Loucy (cell line): ENCODE measurements at regions not wholly inside any gene's neighbourhood (a gene's known extent, or its start where the extent isn't known, plus 50 kb on each side); places are given as distances from the start of the nearest gene placed in this dataset.

Experiments
- CTCF ChIP-seq: fragments of 200-600 bp; sonication (generic); conservative IDR thresholded peaks from 2 replicates; pipeline ENCODE4 v1.5.1; 2014; ENCODE audit warnings: mild to moderate bottlenecking, antibody characterized with exemption, low read length
- EZH2phosphoT487 ChIP-seq: fragments of 200-600 bp; IDR thresholded peaks from 2 replicates; pipeline ENCODE4 v1.6.1; 2018; ENCODE audit warnings: antibody characterized with exemption, mild to moderate bottlenecking, moderate library complexity, borderline replicate concordance

GRCh38 chr2:161571051-161571429, 53.2 kb upstream of the SLC4A10 start:
- no peak for TF ChIP-seq CTCF
- no peak for TF ChIP-seq EZH2phosphoT487
